Kidney epithelial cell (primary cell): ENCODE measurements at regions not wholly inside any gene's neighbourhood (a gene's known extent, or its start where the extent isn't known, plus 50 kb on each side); places are given as distances from the start of the nearest gene placed in this dataset.
A peak's percentile ranks its signal among the peaks of the same experiment; 100 is the strongest.

Experiments
- DNase-seq: peaks from one replicate; pipeline ENCODE4 v3.0.0-alpha.2; 2010; ENCODE audit warnings: low read depth
- H3K27me3 ChIP-seq: 2 replicates; pipeline ENCODE4 v1.6.0; 2011; ENCODE audit warnings: low read length; ENCODE audit not compliant: control insufficient read depth, insufficient read depth
- H3K36me3 ChIP-seq: 2 replicates; pipeline ENCODE4 v1.5.1; 2011; ENCODE audit warnings: low read length; ENCODE audit not compliant: control insufficient read depth, insufficient read depth
- H3K4me3 ChIP-seq: 2 replicates; pipeline ENCODE4 v1.5.1; 2011; ENCODE audit warnings: low read depth, mild to moderate bottlenecking, control low read depth, low read length
- CTCF ChIP-seq: IDR thresholded peaks from 2 replicates; pipeline ENCODE4 v1.5.1; 2011; ENCODE audit warnings: mild to moderate bottlenecking, moderate library complexity, low read length, control low read depth, inconsistent platforms; ENCODE audit not compliant: insufficient read depth, poor library complexity, severe bottlenecking

GRCh38 chr9:107213561-107214028, 69.5 kb upstream of the RAD23B start:
- DNase-seq: peak; percentile 96

GRCh38 chr9:107214381-107214780, 68.7 kb upstream of the RAD23B start:
- no peak for TF ChIP-seq CTCF
- Histone ChIP-seq H3K36me3 (no peaks in the 10 kb centered on the region), H3K27me3 (no peaks in the 10 kb centered on the region), H3K4me3 (no peak overlapping the region)
- no peak for DNase-seq

More at GRCh38 chr9:107213561-107214028, 69.5 kb upstream of the RAD23B start:
- H3K36me3 ChIP-seq: no peaks in the 10 kb centered on the region
- no peak for TF ChIP-seq CTCF
- no peaks in the 10 kb centered on the region for H3K27me3 ChIP-seq
- no peak overlapping the region for H3K4me3 ChIP-seq

- no peak for DNase-seq
- no peak for TF ChIP-seq CTCF
- H3K36me3 ChIP-seq: no peaks in the 10 kb centered on the region
- no peak overlapping the region for H3K4me3 ChIP-seq
- no peaks in the 10 kb centered on the region for H3K27me3 ChIP-seq
Measured at GRCh38 chr9:107214915-107215314, 68.2 kb upstream of the RAD23B start.

- no peaks in the 10 kb centered on the region for H3K36me3 ChIP-seq
- peak; percentile 39 for DNase-seq
- H3K27me3 ChIP-seq: no peaks in the 10 kb centered on the region
- TF ChIP-seq CTCF: no peak
- H3K4me3 ChIP-seq: no peak overlapping the region
Measured at GRCh38 chr9:107215381-107215780, 67.7 kb upstream of the RAD23B start.

GRCh38 chr9:107216329-107216728, 66.8 kb upstream of the RAD23B start:
- Histone ChIP-seq H3K27me3 (no peaks in the 10 kb centered on the region), H3K36me3 (no peaks in the 10 kb centered on the region), H3K4me3 (no peak overlapping the region)
- DNase-seq: peak; percentile 31
- no peak for TF ChIP-seq CTCF

- H3K4me3 ChIP-seq: no peak overlapping the region
- no peaks in the 10 kb centered on the region for H3K36me3 ChIP-seq
- no peak for DNase-seq
- H3K27me3 ChIP-seq: no peaks in the 10 kb centered on the region
- no peak for TF ChIP-seq CTCF
Measured at GRCh38 chr9:107218829-107219485, 64.1 kb upstream of the RAD23B start.
